Astrocyte (in vitro differentiated cells and primary cell): ENCODE measurements at regions not wholly inside any gene's neighbourhood (a gene's known extent, or its start where the extent isn't known, plus 50 kb on each side); places are given as distances from the start of the nearest gene placed in this dataset.

ENCODE experiments used
- CTCF ChIP-seq: IDR thresholded peaks from 2 replicates; pipeline ENCODE4 v1.5.1; 2011; ENCODE audit warnings: low read depth, mild to moderate bottlenecking, inconsistent platforms, low read length, moderate library complexity; ENCODE audit not compliant: insufficient read depth
- EZH2 ChIP-seq: IDR thresholded peaks from 2 replicates; pipeline ENCODE4 v1.6.1; 2012; ENCODE audit warnings: mild to moderate bottlenecking, low read length, inconsistent platforms; ENCODE audit not compliant: insufficient read depth

- TF ChIP-seq CTCF, result no peak
- no peak for TF ChIP-seq EZH2
Observed at GRCh38 chr12:107349008-107349747, 255.8 kb upstream of the CRY1 start.
